ENCODE measurements at regions not wholly inside any gene's neighbourhood (a gene's known extent, or its start where the extent isn't known, plus 50 kb on each side); places are given as distances from the start of the nearest gene placed in this dataset.

DNA sequence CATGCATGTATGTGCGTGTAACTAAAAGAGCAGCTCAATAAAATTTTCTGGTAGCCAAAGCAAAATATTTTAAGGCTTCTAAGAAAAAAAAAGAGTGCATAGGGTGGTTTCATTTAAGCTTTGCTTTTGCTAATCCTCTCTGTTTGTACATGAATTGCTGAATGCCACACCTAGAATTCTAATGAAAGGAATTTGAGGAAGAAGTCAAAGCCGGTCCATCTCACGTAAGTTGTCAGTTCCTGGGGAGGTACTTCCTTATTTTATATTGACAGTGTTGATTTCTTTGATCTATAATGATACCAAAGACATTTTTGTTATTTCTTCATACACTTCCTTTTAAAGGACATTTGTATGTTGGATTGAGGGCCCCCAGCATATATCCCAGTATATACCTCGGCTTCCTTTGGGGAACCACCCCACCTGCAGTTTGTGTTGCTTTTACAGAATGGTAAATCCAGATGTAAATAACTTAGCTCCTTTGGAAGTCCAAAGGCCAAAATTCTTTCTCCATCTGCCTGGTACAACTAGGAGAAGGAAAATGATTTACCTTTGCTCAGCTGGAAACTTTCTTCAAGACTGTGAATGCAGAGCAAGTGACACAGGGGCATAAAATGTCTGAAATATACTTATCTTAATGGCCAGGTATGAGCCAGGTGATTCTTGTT is 420.9 kb upstream of the ATP2B1 start:
- Histone ChIP-seq H3K4me1 (no peaks in the 10 kb centered on the region), H3K36me3 (replicated peaks in 1 of 2; ENCODE audit: insufficient read depth in 1 of 2, low read depth in 2 of 2) (no peaks in the 10 kb centered on the region), H3K9me3 (no peaks in the 10 kb centered on the region), H3K27ac (no peak overlapping the region), H3K4me3 (no peak overlapping the region), H3K27me3 (no peaks in the 10 kb centered on the region)
- intact Hi-C loops (cut with DNase I): no loop called here
- ATAC-seq (no peak), DNase-seq (no peak)
- 61 to 77% methylated on average over 4 of the region's 4 CpGs for WGBS, 2 donors
- TF ChIP-seq, protein P1, sequence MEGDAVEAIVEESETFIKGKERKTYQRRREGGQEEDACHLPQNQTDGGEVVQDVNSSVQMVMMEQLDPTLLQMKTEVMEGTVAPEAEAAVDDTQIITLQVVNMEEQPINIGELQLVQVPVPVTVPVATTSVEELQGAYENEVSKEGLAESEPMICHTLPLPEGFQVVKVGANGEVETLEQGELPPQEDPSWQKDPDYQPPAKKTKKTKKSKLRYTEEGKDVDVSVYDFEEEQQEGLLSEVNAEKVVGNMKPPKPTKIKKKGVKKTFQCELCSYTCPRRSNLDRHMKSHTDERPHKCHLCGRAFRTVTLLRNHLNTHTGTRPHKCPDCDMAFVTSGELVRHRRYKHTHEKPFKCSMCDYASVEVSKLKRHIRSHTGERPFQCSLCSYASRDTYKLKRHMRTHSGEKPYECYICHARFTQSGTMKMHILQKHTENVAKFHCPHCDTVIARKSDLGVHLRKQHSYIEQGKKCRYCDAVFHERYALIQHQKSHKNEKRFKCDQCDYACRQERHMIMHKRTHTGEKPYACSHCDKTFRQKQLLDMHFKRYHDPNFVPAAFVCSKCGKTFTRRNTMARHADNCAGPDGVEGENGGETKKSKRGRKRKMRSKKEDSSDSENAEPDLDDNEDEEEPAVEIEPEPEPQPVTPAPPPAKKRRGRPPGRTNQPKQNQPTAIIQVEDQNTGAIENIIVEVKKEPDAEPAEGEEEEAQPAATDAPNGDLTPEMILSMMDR (IDR thresholded peaks at IDR 0.05): no peak
- TF ChIP-seq POLR2A (IDR thresholded peaks at IDR 0.05): no peak

GRCh38 chr12:90128526-90128925 is 419.9 kb upstream of the ATP2B1 start:
- no peak overlapping the region for H3K4me3 ChIP-seq
- 78 to 86% methylated on average over 4 of the region's 4 CpGs for WGBS, 2 donors
- TF ChIP-seq, protein P1 (IDR thresholded peaks at IDR 0.05): no peak
- TF ChIP-seq POLR2A (IDR thresholded peaks at IDR 0.05): no peak
- no peak for ATAC-seq
- H3K4me1 ChIP-seq: no peaks in the 10 kb centered on the region
- no peaks in the 10 kb centered on the region for H3K36me3 ChIP-seq (replicated peaks in 1 of 2; ENCODE audit: insufficient read depth in 1 of 2, low read depth in 2 of 2)
- intact Hi-C loops (cut with DNase I): no loop called here
- H3K27ac ChIP-seq: no peak overlapping the region
- H3K27me3 ChIP-seq: no peaks in the 10 kb centered on the region
- H3K9me3 ChIP-seq: no peaks in the 10 kb centered on the region
- DNase-seq: no peak

DNA sequence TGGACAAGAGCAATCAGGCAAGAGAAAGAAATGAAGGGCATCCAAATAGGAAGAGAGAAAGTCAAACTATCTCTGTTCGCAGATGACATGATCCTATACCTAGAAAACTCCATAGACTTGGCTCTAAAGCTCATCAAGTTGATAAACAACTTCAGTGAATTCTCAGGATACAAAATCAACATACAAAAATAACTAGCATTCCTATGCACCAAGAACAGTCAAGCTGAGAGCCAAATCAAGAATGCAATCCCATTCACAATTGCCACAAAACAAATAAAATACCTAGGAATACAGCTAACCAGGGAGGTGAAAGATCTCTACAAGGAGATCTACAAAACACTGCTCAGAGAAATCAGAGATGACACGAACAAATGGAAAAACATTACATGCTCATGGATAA is 417.5 kb upstream of the ATP2B1 start:
- Histone ChIP-seq H3K36me3 (replicated peaks in 1 of 2; ENCODE audit: insufficient read depth in 1 of 2, low read depth in 2 of 2) (no peaks in the 10 kb centered on the region), H3K27me3 (no peaks in the 10 kb centered on the region), H3K9me3 (no peaks in the 10 kb centered on the region), H3K4me1 (no peaks in the 10 kb centered on the region), H3K4me3 (no peak overlapping the region), H3K27ac (no peak overlapping the region)
- intact Hi-C loops (cut with DNase I): no loop called here
- DNase-seq: no peak
- 54 to 65% methylated on average over 2 of the region's 2 CpGs for WGBS, 2 donors
- TF ChIP-seq POLR2A (IDR thresholded peaks at IDR 0.05): no peak
- no peak for ATAC-seq

GRCh38 chr12:90124914-90125313 is 416.3 kb upstream of the ATP2B1 start:
- H3K9me3 ChIP-seq: no peaks in the 10 kb centered on the region
- TF ChIP-seq, protein P1 (IDR thresholded peaks at IDR 0.05): no peak
- no peak for TF ChIP-seq POLR2A (IDR thresholded peaks at IDR 0.05)
- 72 to 73% methylated on average over 7 of the region's 7 CpGs for WGBS, 2 donors

GRCh38 chr12:90124289-90124688 is 415.7 kb upstream of the ATP2B1 start:
- intact Hi-C loops (cut with DNase I): no loop called here
- Histone ChIP-seq H3K4me1 (no peaks in the 10 kb centered on the region), H3K27ac (no peak overlapping the region), H3K9me3 (no peaks in the 10 kb centered on the region), H3K4me3 (no peak overlapping the region), H3K27me3 (no peaks in the 10 kb centered on the region), H3K36me3 (replicated peaks in 1 of 2; ENCODE audit: insufficient read depth in 1 of 2, low read depth in 2 of 2) (no peaks in the 10 kb centered on the region)
- TF ChIP-seq, protein P1 (IDR thresholded peaks at IDR 0.05): no peak
- TF ChIP-seq POLR2A (IDR thresholded peaks at IDR 0.05): no peak
- WGBS, 2 donors: 23 to 27% methylated on average over 2 of the region's 2 CpGs
- ATAC-seq: no peak
- no peak for DNase-seq

More at GRCh38 chr12:90124914-90125313, 416.3 kb upstream of the ATP2B1 start:
- Histone ChIP-seq H3K27ac (no peak overlapping the region), H3K4me1 (no peaks in the 10 kb centered on the region), H3K4me3 (no peak overlapping the region), H3K27me3 (no peaks in the 10 kb centered on the region), H3K36me3 (replicated peaks in 1 of 2; ENCODE audit: insufficient read depth in 1 of 2, low read depth in 2 of 2) (no peaks in the 10 kb centered on the region)
- ATAC-seq (no peak), DNase-seq (no peak)
- intact Hi-C loops (cut with DNase I): no loop called here
